Activated CD4-positive, alpha-beta T cell treated with anti-CD3 and anti-CD28 coated beads, Interleukin-10, Interleukin-2, amounts not matched to agents 100 ng/mL and 50 ng/mL, durations not matched to agents 16 hours and 8 hours (primary cell): ENCODE measurements at regions not wholly inside any gene's neighbourhood (a gene's known extent, or its start where the extent isn't known, plus 50 kb on each side); places are given as distances from the start of the nearest gene placed in this dataset.

Source experiments
- DNase-seq: peaks from one replicate; pipeline ENCODE4 v3.0.0-alpha.2; 2020

DNA sequence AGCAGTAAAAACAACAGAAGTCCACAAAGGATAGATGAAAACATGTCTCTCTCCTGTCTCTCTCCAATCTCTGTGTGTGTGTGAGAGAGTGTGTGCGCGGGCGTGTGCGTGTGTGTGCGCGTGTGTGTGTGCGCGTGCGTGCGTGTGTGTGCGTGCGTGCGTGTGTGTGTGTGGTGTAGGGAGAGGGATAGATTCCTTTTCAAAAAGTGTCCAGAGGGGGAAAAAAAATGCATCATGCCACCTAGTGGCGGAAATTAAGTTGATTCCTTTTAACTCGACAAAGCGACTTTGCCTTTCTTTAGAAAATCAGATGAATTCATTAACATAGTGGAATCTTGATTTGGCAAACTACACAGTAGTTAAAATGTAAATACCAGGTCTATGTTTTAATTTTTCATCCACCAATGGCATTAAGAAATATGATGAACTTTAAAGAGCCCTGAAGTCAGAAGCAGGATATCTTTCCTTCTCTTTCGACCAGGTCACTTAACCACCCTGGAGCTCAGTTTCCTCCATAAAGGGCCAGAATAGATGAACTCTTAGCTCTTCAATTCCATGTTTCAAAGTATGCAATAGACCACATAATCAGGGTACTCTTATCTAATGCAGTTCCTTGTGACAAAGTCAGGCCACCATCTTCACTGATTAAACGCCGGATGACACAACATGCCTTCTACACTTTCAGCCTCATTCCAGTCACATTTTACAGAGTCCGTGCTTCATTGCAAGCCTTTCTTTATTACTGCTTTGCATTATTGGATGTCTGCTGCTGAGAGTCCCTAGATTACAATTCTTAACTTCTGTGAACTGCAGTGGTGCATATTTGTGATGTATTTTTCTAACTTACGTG, 162.8 kb downstream of the FBXO8 start:
- DNase-seq, result peak; percentile 45

DNA sequence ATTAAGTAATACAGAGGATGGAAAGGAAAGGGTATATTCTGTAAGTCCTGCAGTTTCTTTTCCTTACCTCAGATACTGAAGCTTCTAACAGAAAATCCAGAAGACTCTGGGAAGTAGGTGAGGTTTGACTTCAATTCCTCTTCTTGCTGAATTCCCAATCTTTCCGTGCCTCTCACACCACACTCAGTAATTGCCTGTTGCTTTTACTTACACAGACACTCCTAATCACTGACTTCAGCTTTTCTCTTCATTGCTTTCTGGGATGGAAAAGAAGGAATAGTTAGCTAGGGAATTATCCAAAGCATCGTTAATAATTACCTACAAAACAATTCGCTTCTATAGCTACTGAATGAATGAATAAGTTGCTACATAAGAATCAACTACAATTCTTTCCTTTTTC, 163.6 kb downstream of the FBXO8 start:
- DNase-seq, result no peak

DNA sequence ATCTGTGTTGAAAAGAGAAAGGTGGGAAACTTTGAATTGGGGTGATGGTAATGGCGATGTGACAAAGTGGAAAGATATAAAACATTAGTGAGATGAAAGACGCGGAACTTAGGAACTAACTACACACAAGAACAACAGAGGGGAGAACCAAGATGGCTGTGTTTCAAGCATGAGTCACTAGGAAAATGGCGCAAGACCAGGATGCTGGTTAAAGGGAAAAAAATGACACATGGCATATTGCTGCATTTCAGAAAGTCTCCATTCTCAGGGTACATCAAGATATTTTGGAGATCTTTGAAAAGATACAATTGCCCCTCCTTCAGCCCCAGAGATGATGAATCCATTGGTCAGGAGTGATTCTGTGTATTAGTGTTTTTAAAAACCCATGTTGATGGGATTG, 164.4 kb downstream of the FBXO8 start:
- no peak for DNase-seq

DNA sequence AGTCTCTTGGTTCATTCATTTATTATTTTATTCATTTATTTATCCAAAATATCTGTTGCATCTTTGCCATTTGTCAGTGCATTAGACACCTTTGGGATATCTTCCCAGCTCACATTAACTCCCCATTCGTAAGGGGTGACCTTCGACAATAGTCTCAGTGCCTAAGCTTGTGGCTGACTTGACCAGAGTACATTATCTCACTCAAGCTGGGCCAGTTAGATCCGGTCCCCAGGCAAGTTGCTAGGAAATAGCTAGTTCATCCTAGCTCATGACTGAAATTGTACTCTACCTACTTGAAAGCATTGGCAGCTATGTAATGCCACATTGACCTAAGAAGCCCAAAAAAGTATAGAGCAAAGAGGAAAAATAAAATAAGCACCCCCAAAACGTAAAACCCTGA, 165.3 kb downstream of the FBXO8 start:
- DNase-seq, result no peak

DNA sequence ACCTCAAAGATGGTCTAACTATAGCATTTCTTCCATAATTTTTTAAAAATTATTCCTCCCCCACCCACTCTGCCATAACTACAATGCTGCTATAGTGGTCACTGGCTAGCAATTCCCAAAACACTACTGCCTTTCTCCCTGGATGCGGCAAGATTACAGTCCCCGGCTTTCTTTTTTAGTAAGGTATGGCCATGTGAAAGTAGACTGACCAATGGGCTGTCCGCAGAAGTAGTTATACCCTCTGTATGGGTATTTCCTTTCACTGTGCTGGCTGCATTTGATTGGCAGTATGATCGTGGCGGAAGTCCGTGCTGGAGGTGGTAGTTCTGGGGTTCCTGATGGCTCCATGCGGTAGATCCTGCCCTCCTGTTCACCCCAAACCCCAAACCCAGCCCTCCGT, 166.0 kb downstream of the FBXO8 start:
- no peak for DNase-seq

DNA sequence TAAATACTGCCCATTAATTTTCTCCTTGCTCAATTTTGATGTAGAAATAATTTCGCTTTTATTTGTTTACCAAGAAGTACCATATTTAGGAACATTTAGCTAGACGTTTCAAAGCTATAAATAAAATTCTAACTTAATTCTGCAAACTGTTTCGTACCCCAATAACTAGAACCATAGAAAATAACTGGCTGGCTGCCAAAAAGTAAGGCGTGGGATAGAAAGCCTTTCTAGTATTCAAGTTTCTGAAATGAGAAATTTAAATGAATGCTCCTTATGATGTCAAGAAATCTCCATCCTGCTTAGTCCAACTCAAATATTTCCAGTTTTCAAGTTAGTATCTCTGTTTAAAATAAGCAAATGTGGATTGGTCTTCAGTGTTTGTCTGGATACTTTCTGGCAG, 167.4 kb downstream of the FBXO8 start:
- no peak for DNase-seq

DNA sequence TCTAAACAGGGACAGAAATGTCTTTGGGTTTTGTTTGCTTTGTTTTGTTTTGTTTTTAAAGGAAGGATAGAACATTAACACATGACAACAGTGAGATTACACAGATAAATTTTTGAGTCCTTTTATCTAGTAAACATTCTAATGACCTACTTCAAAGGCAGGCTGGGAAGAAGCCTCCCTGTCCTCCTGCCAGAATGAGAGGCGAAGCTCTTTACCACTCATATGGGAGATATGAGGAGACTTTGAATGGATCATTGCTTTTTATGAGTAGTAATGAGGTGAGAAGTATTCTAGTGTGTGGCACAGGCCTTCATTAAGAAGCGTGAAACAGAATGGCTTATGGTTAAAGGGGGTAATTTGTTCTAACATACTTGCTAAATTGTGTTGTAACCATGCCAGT, 172.0 kb downstream of the FBXO8 start:
- no peak for DNase-seq

DNA sequence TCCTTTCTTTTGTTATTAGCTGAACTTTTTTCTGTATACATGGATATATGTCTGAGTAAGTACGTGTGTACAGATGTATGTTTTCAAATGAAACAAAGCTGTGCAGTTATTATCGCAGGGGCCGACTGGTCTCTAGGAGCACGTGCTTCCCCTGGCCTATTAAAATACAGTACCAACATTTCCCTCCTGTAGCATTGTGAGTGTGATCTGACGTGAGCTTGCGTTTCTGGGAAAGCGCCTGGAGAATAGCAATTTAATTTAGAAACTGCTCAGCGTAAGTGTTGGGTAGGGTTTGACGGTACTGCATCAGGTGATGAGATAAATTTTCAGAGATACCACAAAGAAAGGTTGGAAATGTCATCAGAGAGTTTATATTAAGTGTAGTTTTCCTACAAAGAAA, 173.3 kb downstream of the FBXO8 start:
- DNase-seq, result no peak

DNA sequence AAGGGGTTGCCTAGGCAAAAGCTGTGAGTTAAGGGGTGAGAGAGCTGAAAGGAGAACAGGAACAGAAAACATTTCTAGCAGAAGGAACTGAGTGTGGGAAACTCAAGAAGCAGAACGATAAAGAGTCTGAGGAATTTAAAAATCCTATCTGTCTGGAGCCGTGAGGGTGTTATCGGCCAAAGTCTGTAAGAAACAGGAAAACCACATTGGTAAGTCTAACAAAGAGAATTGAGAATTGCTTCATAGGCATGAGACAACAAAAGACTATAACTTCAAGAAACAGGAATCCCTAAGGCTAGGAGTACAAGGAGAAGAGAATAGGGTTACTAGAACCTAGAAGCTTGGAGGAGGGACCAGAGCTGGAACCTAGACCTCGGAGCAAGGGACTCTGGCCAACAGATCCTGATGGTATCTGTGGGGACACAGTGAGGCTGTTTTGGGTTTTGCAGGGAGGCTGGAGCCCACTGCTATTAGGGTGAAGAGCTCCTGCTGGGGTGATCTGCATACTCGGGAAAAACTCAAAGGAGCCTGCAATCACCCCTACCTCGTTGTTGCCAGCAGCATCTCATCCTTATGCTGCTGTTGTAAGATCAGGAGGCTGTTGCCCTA, 175.6 kb downstream of the FBXO8 start:
- DNase-seq, result no peak

DNA sequence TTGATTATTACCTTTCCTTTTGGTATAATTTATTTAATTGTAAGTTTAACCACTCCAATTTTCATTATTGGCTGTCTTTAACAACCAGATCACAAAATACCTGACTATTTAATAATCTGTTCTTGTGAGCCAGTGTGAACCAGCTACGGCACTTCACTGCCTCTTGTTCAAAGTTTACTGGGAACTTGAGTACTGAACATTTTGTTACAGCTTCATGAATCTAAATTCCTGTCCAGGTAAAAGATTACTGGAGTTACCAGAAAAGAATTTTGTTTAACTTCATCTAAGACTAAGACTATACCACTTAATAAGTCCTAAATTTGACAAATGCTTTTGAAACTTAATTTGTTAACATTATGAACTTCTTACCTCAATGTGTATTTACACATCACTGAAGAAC, 178.3 kb downstream of the FBXO8 start:
- no peak for DNase-seq

DNA sequence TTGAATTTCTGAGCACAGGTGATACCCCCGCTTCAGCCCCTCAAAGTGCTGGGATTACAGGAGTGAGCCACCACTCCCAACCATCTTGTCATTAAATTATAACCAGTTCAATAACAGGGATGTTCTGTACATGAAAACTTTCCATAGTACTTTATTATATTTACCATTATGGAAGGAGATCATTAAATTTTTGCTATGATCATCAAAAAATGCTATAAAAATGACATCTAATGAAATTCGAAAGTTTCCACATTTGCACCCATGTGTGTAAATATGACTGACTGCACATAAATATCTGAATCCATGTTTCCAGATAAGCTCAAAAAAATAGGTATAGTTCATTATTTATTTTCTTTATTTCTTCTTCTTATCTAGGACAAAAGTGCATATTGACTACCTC, 182.6 kb downstream of the FBXO8 start:
- DNase-seq, result no peak

DNA sequence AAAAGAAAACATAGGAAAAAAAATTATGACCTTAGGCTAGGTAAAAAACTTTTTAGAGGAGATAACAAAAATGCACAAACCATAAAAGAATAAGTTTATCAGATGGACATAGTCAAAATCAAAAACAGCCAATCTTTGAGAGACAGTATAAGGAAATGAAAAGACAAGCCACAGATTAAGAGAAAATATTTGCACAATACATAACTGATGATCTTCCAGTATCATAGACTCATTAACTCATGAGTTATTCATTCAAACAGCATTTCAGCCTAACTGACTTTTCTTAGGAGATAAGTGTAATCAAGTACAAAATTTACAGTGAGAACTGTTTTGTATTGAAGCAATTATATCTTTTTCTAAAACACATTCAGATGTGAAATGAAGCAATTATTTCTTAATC, 183.8 kb downstream of the FBXO8 start:
- no peak for DNase-seq

DNA sequence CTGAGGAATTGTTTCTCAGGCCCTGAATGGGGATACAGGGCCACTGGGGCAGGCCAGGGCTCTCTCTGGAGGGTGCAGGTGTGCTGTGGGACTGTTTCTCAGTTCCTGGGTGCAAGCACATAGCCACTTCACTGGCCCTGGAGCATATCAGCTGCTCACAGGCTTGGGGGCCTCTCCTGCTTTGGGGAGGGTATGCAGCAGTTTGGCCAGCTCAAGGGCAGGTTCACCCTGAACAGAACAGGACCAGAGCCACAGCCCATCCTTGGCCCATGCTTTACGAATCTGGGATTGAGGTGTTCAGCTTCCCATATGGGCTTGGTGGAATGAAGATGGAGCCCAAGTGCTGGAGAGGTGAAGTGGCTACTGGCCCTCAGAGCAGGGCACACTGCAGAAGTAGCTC, 186.5 kb downstream of the FBXO8 start:
- no peak for DNase-seq

DNA sequence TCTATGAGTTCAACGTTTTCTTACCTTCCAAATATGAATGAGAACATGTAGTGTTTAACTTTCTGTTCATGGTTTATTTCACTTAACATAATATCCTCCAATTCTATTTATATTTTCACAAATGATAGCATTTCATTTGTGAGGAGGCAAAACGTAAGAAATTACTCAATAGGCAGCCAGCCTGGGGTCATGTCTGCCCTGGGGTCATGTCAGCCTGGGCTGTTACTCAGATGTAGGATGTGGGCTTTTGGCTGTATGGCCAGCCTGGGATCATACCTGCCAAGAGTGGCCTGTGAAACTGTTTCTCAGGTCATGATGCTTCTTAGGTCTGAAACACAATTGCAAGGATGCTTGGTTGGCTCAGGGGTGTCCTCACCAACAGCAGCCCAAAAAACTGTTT, 187.0 kb downstream of the FBXO8 start:
- no peak for DNase-seq

DNA sequence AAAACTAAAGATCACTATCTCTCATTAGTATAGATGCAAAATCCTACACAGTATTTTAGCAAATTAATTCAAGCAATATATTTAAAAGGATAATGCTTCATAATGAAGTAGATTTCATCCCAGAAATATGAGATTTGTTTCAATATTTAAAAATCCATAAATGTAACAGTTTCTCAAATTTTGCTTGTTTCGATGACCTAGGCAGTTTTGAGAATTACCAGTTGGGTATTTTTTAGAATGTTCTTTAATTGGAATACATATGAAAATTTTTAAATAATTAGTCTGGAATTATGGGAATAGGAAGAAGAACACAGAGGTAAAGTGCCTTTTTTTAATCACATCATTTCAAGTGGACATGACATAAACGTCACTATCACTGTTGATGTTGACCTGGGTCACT, 192.3 kb downstream of the FBXO8 start:
- DNase-seq, result no peak

DNA sequence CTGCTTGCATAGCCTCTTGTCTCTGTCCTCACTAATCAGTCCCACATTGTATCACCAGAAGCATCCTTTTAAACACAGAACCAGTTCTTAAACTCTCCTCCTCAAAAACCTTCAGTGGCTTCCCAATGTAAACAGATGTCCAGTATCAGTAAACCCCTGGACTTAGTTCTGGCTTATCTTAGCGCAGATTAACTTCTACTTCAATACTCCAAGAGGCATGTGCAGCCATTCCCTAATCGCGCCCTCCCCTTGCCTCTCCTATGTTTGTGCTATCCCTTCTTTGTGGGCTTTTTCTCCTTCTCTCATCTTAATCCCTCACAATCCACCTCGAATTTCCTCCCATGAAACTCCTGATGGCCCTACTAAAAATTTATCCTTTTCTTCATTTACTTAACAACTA, 193.8 kb downstream of the FBXO8 start:
- DNase-seq, result no peak

DNA sequence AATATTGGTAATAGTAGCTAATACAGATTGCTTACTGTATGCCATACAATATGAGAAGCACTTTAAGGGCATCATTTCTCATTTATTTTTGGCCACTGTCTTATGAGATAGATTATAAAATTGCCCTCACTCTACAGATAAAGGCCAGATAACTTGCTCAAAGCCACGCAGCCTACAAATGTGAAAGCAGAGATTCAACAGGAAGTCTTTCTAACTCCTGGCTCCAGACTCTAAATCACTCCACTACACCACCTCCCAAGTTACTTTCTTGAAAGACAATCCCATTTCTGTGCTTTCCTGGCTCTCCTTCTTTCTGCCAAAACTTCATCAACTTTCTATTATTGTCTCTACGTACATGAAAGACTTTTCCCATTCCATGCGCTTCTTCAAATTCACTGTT, 194.7 kb downstream of the FBXO8 start:
- DNase-seq, result no peak

DNA sequence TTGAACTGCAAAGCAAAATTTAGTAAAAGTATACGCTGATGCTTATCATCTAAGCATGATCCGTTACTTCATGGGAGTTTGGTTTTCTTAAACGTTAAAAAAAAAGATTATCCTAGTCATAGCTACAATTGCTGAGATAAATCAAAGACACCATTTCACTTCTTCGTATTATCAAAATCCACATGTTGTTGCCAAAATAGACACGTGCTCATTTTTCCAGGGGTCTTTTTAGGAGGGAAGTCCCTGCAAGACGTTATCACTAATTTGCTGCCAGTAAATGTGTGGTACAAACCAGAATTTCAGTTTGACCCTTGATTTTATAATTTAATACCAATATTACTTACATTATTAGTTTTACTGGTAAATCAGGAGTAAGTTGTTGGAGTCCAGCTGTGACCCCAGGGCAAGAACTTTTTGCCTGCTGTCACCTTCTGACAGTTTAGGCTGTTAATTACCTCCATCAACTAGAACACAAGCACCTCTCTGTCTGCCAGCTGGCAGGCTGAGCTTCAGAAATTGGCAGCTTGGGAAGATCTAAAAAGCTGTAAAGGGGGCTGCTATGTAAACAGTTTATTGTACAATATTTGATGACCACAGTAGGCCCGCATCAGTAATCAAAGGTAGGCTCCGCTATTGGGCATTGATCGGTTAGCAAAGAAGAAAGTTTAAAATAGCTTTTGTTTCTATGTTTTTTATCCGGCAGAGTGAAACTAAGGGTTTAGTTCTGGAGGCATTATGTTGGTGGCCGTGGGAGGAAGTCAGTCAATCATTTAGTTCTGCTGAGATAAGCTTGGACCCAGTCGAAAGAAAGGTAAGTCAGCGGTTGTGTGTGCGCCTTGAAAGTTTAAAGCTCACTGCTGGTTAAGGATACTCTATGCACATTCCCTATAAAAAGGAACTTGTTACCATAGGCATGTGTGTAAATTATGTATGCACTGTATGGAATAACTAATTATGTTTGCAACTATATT, 196.4 kb downstream of the FBXO8 start:
- no peak for DNase-seq

DNA sequence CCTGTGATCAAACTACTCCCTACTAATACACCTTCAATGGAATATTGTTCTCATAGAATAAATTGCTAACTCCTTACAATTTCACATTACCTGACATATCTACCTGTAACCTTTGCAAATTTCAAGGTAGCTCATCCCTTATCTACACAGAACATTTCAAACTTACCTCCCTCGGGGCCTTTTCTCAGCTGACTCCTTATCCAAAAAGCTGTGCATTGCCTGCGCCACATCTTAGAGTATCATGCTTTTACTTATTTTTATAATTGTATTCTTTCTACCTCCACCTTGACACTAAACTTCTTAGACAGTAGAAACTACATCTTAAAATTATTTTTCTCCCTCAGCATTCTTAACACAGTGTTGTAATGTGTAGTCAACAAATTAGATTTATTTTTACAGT, 198.5 kb downstream of the FBXO8 start:
- no peak for DNase-seq

DNA sequence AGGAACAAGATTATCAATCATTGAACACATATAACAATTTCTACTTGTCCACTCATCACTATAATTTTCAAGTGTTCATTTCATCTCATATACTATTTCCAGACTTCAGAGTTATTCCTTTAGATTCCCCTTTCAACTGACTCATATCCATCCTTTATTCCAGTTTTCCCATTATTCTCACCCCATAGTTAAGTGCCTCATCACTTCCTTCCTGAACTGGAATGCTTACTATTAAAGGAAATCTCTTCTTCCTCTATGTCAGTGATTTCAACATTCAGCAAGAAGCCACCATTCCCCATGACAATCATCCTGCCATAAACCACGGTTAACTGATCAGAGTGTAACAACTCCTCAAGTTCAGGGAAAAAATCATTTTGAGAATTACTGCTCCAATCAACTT, 198.9 kb downstream of the FBXO8 start:
- DNase-seq, result no peak

DNA sequence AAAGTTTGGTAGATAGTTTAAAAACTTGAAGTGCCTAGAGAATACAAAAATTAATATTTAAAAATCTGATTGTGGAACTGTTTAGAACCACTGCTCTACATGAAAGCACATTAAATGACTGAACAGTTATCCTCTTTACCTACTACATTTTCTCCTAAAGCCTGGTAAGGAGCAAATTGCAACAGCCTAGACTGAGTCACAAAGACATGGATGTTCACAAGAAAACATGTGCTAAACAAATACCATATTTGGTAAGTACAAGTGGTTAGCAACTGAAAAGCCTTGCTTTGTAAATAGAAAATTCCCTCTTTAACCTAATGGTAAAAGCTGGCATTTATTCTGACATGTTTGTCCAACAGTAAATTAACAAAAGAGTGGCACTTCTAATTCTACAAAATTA, 203.1 kb downstream of the FBXO8 start:
- DNase-seq, result no peak

DNA sequence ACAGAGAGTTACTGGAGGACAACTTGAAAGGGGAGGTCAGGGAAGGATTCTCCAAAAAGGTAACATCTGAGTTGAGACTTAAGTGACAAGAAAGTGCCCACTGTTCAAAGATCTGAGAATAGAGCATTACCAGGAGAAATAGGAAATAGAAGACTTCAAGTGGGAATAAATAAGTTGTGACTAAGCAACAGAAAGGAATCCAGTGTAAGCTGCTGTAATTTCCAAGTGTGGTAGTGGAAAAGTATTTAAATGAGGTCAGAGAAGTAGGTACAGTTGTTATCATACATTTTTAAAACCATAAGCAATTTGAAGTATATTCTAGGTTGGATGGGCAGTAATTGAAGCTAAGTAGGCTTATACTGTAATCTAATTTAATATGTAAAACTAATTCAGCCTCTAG, 211.9 kb downstream of the FBXO8 start:
- DNase-seq, result no peak

DNA sequence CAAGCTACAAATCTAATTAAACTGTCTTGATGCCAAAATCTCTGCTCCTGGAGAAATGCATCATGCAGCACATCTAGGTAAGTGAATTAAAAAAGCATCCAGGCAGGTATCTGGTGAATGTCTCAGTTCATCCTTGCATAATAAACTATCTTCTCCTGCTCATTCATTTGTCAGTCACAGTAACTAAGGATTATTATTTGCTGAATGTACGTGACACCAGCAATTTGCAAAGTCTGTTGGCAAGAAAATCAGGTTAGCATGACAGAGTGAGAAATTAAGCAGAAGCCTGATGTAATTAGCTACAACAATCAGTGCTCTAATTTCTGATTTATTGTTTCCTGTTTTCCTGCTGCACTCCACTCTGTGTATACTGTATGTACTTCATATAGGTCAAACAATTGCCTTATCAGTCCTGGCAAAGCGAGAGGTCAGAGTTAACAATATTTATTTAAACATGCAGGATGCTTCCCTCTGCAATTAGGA, 213.6 kb downstream of the FBXO8 start:
- DNase-seq, result no peak
